ENCODE measurements at regions not wholly inside any gene's neighbourhood (a gene's known extent, or its start where the extent isn't known, plus 50 kb on each side); places are given as distances from the start of the nearest gene placed in this dataset.

- Histone ChIP-seq H3K9me3 (no peaks in the 10 kb centered on the region), H3K27ac (replicated peaks in 1 of 4) (no peak overlapping the region), H3K36me3 (no peaks in the 10 kb centered on the region), H3K4me3 (no peak overlapping the region), H3K4me1 (peaks cover 0 to 5% (median under 1%) of the 10 kb centered on the region in 4 donors), H3K27me3 (peaks cover 0 to 3% (median 0%) of the 10 kb centered on the region in 4 donors)
- 86% methylated on average over 20 of the region's 29 CpGs for WGBS
- no peak for DNase-seq (ENCODE audit: extremely low spot score)
- intact Hi-C loops (cut with DNase I) = no loop called here
- TF ChIP-seq EP300 (IDR thresholded peaks at IDR 0.05) (no peak), POLR2AphosphoS5 (IDR thresholded peaks at IDR 0.05) (no peak), POLR2A (IDR thresholded peaks at IDR 0.05; ENCODE audit: low read depth) (no peak), CTCF (IDR thresholded peaks at IDR 0.05) (no peak)
Observed at GRCh38 chr4:42345962-42346544, 51.2 kb upstream of the SHISA3 start.

- WGBS = 98% methylated on average over 9 of the region's 10 CpGs
- Histone ChIP-seq H3K4me3 (no peak overlapping the region), H3K27ac (replicated peaks in 1 of 4) (no peak overlapping the region), H3K9me3 (no peaks in the 10 kb centered on the region), H3K36me3 (no peaks in the 10 kb centered on the region), H3K27me3 (peaks cover 0 to 2% (median 0%) of the 10 kb centered on the region in 4 donors), H3K4me1 (peaks cover 0 to 5% (median 0%) of the 10 kb centered on the region in 4 donors)
- DNase-seq (ENCODE audit: extremely low spot score) = no peak
- intact Hi-C loops (cut with DNase I) = no loop called here
- TF ChIP-seq POLR2AphosphoS5 (IDR thresholded peaks at IDR 0.05) = no peak
- TF ChIP-seq POLR2A (IDR thresholded peaks at IDR 0.05; ENCODE audit: low read depth) = no peak
Observed at GRCh38 chr4:42347076-42347475, 50.2 kb upstream of the SHISA3 start.
